ENCODE measurements at regions not wholly inside any gene's neighbourhood (a gene's known extent, or its start where the extent isn't known, plus 50 kb on each side); places are given as distances from the start of the nearest gene placed in this dataset.

GRCh38 chr21:34274001-34274400 is 89.8 kb upstream of the KCNE2 start:
- H2BK120ac ChIP-seq (replicated peaks; ENCODE audit: low read depth, low read length), result no peak overlapping the region

More at GRCh38 chr21:34274001-34274400, 89.8 kb upstream of the KCNE2 start:
- no peak overlapping the region for H3K14ac ChIP-seq (ENCODE audit: insufficient read length)
- H3K4ac ChIP-seq (replicated peaks; ENCODE audit: insufficient read length, low read depth, low read length), result no peak overlapping the region
- no peaks in the 10 kb centered on the region for H4K20me1 ChIP-seq (replicated peaks in 1 of 2; ENCODE audit: control insufficient read depth in 1 of 2, insufficient read depth in 2 of 2, low read length in 2 of 2)
- ChIA-PET POLR2A (ENCODE audit: partially characterized antibody) (no interaction called here), CTCF (ENCODE audit: partially characterized antibody) (interaction anchor here (1.0 to 1.3 kb wide), 4 partner anchors 9 to 164 kb away, joined by 3 to 4 read pairs (median 4); no protein-coding TSS in a partner anchor)
- H3K27ac ChIP-seq (ENCODE audit: low read depth, low read length), result no peak overlapping the region
- no peak overlapping the region for H4K8ac ChIP-seq (ENCODE audit: extremely low read depth, insufficient read depth, low read length)
- H2AFZ ChIP-seq (ENCODE audit: low read length), result no peak overlapping the region
- no peaks in the 10 kb centered on the region for H3K36me3 ChIP-seq (ENCODE audit: control insufficient read depth in 2 of 4, insufficient read depth in 4 of 4, low read length in 3 of 4)
- H3K27me3 ChIP-seq (replicated peaks in 1 of 4; ENCODE audit: control insufficient read depth in 3 of 4, extremely low read depth in 1 of 4, insufficient read depth in 3 of 4, low read length in 3 of 4), result no peaks in the 10 kb centered on the region; a peak in 1 of 7 replicates
- H3K4me2 ChIP-seq (ENCODE audit: insufficient read depth in 1 of 2, low read depth in 2 of 2, low read length in 2 of 2), result no peak overlapping the region
- H3K23me2 ChIP-seq (ENCODE audit: low read depth, low read length), result no peaks in the 10 kb centered on the region
- no peak overlapping the region for H2BK5ac ChIP-seq (ENCODE audit: low read depth, low read length)
- no peak overlapping the region for H3K4me3 ChIP-seq (ENCODE audit: extremely low read depth in 1 of 4, insufficient read depth in 2 of 4, low read depth in 3 of 4, low read length in 4 of 4)
- no peak overlapping the region for H3K9ac ChIP-seq (replicated peaks in 1 of 4; ENCODE audit: extremely low read depth in 1 of 4, low read depth in 3 of 4, low read length in 3 of 4)
- no peak overlapping the region for H2BK15ac ChIP-seq (ENCODE audit: low read length)
- DNase-seq (ENCODE audit: low read depth in 1 of 2, low spot score in 2 of 2), result no peak
- H3K79me2 ChIP-seq (ENCODE audit: control insufficient read depth in 1 of 2, insufficient read depth in 2 of 2, low read length in 2 of 2), result no peaks in the 10 kb centered on the region
- 83% methylated on average over 2 of the region's 2 CpGs; no CpG with 5 or more reads in 1 of the 2 experiments for whole genome bisulfite sequencing, 2 experiments (ENCODE audit: extremely low coverage in 1 of 2, insufficient coverage in 1 of 2, insufficient read length in 1 of 2, insufficient replicate concordance in 2 of 2, low coverage in 1 of 2, low lambda C conversion rate in 2 of 2, missing lambda C conversion rate in 1 of 2)
- no peak overlapping the region for H2AK5ac ChIP-seq (ENCODE audit: low read depth, low read length)
- H3K18ac ChIP-seq (ENCODE audit: extremely low read depth, low read length), result no peak overlapping the region
- H3K4me1 ChIP-seq (replicated peaks in 1 of 4; ENCODE audit: control insufficient read depth in 3 of 4, insufficient read depth in 4 of 4, low read length in 3 of 4), result no peaks in the 10 kb centered on the region
- H4K5ac ChIP-seq (ENCODE audit: insufficient read length, low read depth, low read length), result no peak overlapping the region
- no peak overlapping the region for H4K91ac ChIP-seq (replicated peaks; ENCODE audit: insufficient read length, low read length)
- H3K79me1 ChIP-seq (ENCODE audit: low read depth, low read length), result no peaks in the 10 kb centered on the region
- no peak for TF ChIP-seq MAX (IDR thresholded peaks at IDR 0.05)
- H3K9me3 ChIP-seq (ENCODE audit: insufficient read depth in 2 of 2, low read depth in 1 of 2, low read length in 1 of 2), result no peaks in the 10 kb centered on the region
- no peak overlapping the region for H2BK20ac ChIP-seq (ENCODE audit: low read length)
- no peak overlapping the region for H3K56ac ChIP-seq (replicated peaks; ENCODE audit: insufficient read length, low read depth, low read length)
- H2BK12ac ChIP-seq (ENCODE audit: low read depth, low read length), result no peak overlapping the region
- H3K23ac ChIP-seq (ENCODE audit: insufficient read length), result no peak overlapping the region
- no peak for FAIRE-seq

Measured in H1 (cell line).